Calu3 (cell line): ENCODE measurements at regions not wholly inside any gene's neighbourhood (a gene's known extent, or its start where the extent isn't known, plus 50 kb on each side); places are given as distances from the start of the nearest gene placed in this dataset.
A peak's percentile ranks its signal among the peaks of the same experiment; 100 is the strongest.
"Not testable (repeated sequence)": the region's sequence is repeated elsewhere in the genome, so short reads cannot be mapped to it uniquely, and the experiment has no call there.

Experiments
- BruUV-seq: library from RNA; stranded (reverse); fragments of 400-500 nt; replicated peaks from 2 replicates; lab custom pipeline; 2021; lab: Mats Ljungman, UMichigan
- CTCF ChIA-PET: fragments of 300-600 bp; sonication (Branson Sonifier 250); formaldehyde crosslinking; loops from one replicate; lab custom pipeline; 2022; ENCODE audit warnings: antibody characterized with exemption; lab: Charles Lee
- DNase-seq: peaks from one replicate; pipeline ENCODE4 v3.0.0; 2022
- H3K27ac Mint-ChIP-seq: one replicate; pipeline ENCODE4 v1.8.0; 2022; ENCODE audit warnings: mixed read lengths; ENCODE audit not compliant: unreplicated experiment
- H3K27me3 Mint-ChIP-seq: one replicate; pipeline ENCODE4 v1.8.0; 2022; ENCODE audit warnings: mixed read lengths; ENCODE audit not compliant: unreplicated experiment
- H3K36me3 Mint-ChIP-seq: one replicate; pipeline ENCODE4 v1.8.0; 2022; ENCODE audit warnings: mild to moderate bottlenecking, moderate library complexity, mixed read lengths; ENCODE audit not compliant: insufficient read depth, unreplicated experiment
- H3K4me1 Mint-ChIP-seq: one replicate; pipeline ENCODE4 v1.8.0; 2022; ENCODE audit warnings: mild to moderate bottlenecking, low read depth, mixed read lengths; ENCODE audit not compliant: unreplicated experiment
- H3K4me3 Mint-ChIP-seq: one replicate; pipeline ENCODE4 v1.8.0; 2022; ENCODE audit warnings: mild to moderate bottlenecking, low read depth, moderate library complexity, mixed read lengths; ENCODE audit not compliant: unreplicated experiment
- H3K9me3 Mint-ChIP-seq: one replicate; pipeline ENCODE4 v1.8.0; 2022; ENCODE audit warnings: low read depth, mixed read lengths; ENCODE audit not compliant: unreplicated experiment
- intact Hi-C: fragments of 100-400 bp; cut with micrococcal nuclease; formaldehyde crosslinking; loops from one replicate; pipeline ENCODE4 v1.10.0; 2022; ENCODE audit not compliant: unreplicated experiment
- TF ChIP-seq, protein P1 (sequence below): fragments of 200-600 bp; IDR thresholded peaks from one replicate; pipeline ENCODE4 v1.8.0; 2022; ENCODE audit warnings: antibody characterized with exemption; ENCODE audit not compliant: unreplicated experiment

DNA sequence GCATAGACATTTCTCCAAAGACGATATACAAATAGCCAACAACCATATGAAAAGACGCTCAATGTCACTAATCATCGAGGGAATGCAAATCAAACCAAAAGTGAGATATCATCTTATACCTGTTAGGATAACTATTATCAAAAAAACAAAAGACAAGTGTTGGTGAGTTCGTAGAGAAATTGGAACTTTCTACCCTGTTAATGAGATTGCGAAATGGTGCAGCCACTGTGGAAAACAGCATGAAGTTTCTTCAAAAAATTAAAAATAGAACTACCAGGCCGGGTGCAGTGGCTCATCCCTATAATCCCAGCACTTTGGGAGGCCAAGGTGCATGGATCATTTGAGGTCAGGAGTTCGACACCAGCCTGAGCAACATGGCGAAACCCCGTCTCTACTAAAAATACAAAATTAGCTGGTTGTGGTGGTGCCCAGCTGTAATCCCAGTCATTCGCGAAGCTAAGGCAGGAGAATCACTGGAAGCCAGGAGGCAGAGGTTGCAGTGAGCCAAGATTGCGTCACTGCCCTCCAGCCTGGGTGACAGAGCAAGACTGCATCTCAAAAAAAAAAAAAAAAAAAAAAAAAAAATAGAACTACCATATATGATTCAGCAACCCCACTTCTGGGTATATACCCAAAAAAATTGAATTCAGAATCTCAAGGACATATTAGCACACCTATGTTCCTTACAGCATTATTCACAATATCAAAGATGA lies 170.0 kb upstream of the ZNF184 start:
- DNase-seq: no peak
- Mint-ChIP-seq H3K27me3 (no peaks in the 10 kb centered on the region), H3K4me1 (peaks cover 8% of the 10 kb centered on the region), H3K36me3 (no peaks in the 10 kb centered on the region), H3K4me3 (no peak overlapping the region), H3K27ac (no peak overlapping the region), H3K9me3 (no peaks in the 10 kb centered on the region)
- TF ChIP-seq, protein P1, sequence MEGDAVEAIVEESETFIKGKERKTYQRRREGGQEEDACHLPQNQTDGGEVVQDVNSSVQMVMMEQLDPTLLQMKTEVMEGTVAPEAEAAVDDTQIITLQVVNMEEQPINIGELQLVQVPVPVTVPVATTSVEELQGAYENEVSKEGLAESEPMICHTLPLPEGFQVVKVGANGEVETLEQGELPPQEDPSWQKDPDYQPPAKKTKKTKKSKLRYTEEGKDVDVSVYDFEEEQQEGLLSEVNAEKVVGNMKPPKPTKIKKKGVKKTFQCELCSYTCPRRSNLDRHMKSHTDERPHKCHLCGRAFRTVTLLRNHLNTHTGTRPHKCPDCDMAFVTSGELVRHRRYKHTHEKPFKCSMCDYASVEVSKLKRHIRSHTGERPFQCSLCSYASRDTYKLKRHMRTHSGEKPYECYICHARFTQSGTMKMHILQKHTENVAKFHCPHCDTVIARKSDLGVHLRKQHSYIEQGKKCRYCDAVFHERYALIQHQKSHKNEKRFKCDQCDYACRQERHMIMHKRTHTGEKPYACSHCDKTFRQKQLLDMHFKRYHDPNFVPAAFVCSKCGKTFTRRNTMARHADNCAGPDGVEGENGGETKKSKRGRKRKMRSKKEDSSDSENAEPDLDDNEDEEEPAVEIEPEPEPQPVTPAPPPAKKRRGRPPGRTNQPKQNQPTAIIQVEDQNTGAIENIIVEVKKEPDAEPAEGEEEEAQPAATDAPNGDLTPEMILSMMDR: no peak
- BruUV-seq: no TSS peak
- CTCF ChIA-PET: no interaction called here
- intact Hi-C loops: no loop called here

DNA sequence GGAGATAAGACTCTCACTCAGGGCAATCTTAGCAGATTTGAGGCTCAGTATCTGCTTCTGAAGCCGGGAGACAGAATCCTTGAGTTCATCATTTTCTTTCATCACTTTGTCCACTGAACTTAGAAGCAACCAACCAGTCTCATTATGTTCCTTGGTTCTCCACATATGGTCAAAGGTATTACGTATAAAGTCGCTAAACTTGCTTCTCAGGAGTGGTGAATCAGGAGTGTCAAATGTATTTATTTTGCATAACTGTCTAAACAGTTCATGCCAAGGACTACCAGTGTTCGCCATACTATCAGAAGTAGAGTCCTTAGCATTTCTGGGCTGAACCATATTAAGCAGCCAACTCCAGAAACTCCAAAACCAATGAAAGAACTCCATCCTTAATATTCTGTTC lies 163.0 kb upstream of the ZNF184 start:
- CTCF ChIA-PET, H3K36me3 Mint-ChIP-seq, H3K9me3 Mint-ChIP-seq, H3K4me3 Mint-ChIP-seq, H3K27ac Mint-ChIP-seq, H3K27me3 Mint-ChIP-seq, intact Hi-C loops, DNase-seq, BruUV-seq: not testable (repeated sequence)
- H3K4me1 Mint-ChIP-seq: peaks cover 45% of the 10 kb centered on the region

DNA sequence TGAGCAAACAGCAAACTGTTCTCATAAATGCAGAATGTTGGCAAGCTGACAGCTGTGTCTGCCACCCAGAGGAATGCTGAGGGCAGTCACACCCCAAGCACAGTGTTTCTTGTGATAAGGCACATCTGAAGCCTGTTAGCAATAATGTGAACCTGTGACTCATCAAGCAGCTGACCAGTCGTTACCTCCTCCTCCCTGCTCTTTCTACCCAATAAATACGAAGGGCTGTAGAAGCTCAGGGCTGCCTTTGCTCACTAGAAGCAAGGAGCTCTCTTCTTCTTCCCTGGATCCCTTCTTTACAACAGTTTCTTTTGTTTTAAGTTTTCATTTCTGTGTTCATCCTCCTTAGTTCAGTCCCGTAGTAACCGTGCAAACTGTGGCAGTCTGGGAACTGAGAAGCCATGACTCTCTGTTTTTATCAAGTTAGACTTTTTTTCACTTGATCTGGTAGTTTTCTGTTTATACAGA lies 160.3 kb upstream of the ZNF184 start:
- H3K27me3 Mint-ChIP-seq, H3K9me3 Mint-ChIP-seq, BruUV-seq: not testable (repeated sequence)
- Mint-ChIP-seq H3K27ac (peak overlapping the region; percentile 63), H3K4me1 (peaks cover 54% of the 10 kb centered on the region), H3K36me3 (peaks cover 13% of the 10 kb centered on the region), H3K4me3 (peak overlapping the region; percentile 24)
- intact Hi-C loops: loop anchor here (5.0 kb wide), 1 partner anchor 34 kb away; no protein-coding TSS in a partner anchor
- CTCF ChIA-PET: interaction anchor here (0.6 to 2.2 kb wide), 5 partner anchors 24 to 224 kb away, joined by 3 to 9 read pairs (median 6); no protein-coding TSS in a partner anchor
- DNase-seq: peak; percentile 87

DNA sequence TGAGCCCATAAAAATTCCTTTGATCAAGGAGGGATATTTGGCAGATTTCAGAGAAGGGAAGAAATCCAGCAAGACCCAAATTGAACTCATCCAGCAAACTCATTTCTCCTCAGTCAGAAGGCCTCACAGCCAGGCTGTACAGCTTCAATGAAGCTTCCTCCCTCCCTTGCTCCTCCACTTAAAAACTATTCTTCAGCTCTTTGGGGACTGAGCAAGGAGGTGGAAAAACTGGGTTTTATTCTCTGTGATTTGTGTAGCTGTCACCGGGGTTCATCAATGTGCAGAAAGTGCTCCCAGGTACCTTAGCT lies 158.7 kb upstream of the ZNF184 start:
- Mint-ChIP-seq H3K27me3 (no peaks in the 10 kb centered on the region), H3K4me1 (peaks cover 53% of the 10 kb centered on the region), H3K4me3 (peak overlapping the region; percentile 83), H3K27ac (peak overlapping the region; percentile 92), H3K9me3 (no peaks in the 10 kb centered on the region), H3K36me3 (peaks cover 13% of the 10 kb centered on the region)
- BruUV-seq: no TSS peak
- intact Hi-C loops: loop anchor here (5.0 kb wide), 1 partner anchor 36 kb away; no protein-coding TSS in a partner anchor
- DNase-seq: no peak
- CTCF ChIA-PET: interaction anchor here (0.7 to 2.2 kb wide), 5 partner anchors 14 to 62 kb away, joined by 3 to 6 read pairs (median 3); no protein-coding TSS in a partner anchor
- TF ChIP-seq, protein P1: no peak

DNA sequence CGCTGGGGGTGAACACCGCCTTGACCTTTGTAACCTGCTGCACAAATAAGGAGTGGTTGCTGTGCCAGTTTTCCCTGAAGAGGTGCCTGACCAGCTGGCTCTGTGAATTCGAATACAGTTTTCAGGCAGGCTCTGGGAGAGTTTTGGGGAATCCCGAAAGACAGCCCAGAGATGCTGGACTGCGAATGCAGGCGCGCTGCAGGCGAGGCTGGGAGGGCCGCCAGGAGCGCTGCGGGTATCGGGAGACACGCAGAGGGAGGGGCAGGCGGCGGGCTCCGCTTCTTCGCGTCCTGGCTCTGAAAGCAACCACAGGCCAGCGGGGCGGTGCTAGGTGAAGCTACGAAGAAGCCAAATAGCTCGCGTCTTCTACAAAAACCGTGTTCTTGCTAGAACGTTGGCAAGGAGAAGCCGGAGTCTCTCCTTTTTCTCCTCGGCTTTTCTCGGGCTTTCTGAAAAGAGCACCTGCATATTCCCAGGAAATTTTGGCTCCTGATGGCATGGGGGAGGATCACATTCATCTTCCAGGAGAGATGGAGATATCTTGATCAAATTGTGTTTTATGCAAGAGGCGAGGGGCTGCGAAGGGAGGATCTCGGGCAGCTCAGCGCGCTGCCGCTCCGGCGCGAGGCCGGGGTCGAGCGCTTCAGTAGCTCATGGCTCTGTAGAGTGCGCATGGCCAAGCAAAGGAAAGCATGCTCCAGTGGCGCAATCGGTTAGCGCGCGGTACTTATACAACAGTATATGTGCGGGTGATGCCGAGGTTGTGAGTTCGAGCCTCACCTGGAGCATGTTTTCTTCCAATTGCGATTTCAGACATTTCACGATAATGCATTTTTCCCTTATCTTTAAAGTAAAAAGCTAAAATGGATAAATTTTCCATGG lies 158.1 kb upstream of the ZNF184 start:
- H3K27me3 Mint-ChIP-seq: no peaks in the 10 kb centered on the region
- peaks cover 47% of the 10 kb centered on the region for H3K4me1 Mint-ChIP-seq
- intact Hi-C loops: loop anchor here (5.0 kb wide), 1 partner anchor 36 kb away; no protein-coding TSS in a partner anchor
- H3K36me3 Mint-ChIP-seq: peaks cover 13% of the 10 kb centered on the region
- no peaks in the 10 kb centered on the region for H3K9me3 Mint-ChIP-seq
- H3K27ac Mint-ChIP-seq: peak overlapping the region; percentile 92
- peak; percentile 84 for DNase-seq
- TF ChIP-seq, protein P1: no peak
- CTCF ChIA-PET: interaction anchor here (0.7 to 0.9 kb wide), 4 partner anchors 14 to 63 kb away, joined by 3 read pairs; no protein-coding TSS in a partner anchor
- H3K4me3 Mint-ChIP-seq: peak overlapping the region; percentile 83
- BruUV-seq: TSS peak; percentile 100
